ENCODE measurements at regions not wholly inside any gene's neighbourhood (a gene's known extent, or its start where the extent isn't known, plus 50 kb on each side); places are given as distances from the start of the nearest gene placed in this dataset.
"Not testable (repeated sequence)": the region's sequence is repeated elsewhere in the genome, so short reads cannot be mapped to it uniquely, and the experiment has no call there.

- no peak for DNase-seq
These were observed 154.2 kb upstream of the DAB2 start for GRCh38 chr5:39578887-39579497.

DNA sequence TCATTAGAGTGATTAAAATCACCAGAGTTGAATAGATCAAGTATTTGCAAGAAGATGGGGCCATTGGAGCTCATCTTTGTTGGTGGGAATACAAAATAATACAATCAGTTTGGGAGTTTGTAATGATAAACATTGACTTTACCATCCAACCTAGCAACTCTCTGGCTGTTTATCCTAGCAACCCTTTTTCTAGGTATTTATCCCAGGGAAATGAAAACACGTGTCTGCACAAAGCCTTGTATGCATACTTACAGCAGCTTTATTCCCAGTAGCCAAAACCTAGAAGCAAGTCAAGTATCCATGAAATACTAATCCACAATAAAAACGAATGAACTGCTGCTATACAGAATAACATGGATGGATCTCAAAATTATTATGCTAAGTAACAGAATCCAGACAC is 152.7 kb upstream of the DAB2 start:
- no peak for DNase-seq

DNA sequence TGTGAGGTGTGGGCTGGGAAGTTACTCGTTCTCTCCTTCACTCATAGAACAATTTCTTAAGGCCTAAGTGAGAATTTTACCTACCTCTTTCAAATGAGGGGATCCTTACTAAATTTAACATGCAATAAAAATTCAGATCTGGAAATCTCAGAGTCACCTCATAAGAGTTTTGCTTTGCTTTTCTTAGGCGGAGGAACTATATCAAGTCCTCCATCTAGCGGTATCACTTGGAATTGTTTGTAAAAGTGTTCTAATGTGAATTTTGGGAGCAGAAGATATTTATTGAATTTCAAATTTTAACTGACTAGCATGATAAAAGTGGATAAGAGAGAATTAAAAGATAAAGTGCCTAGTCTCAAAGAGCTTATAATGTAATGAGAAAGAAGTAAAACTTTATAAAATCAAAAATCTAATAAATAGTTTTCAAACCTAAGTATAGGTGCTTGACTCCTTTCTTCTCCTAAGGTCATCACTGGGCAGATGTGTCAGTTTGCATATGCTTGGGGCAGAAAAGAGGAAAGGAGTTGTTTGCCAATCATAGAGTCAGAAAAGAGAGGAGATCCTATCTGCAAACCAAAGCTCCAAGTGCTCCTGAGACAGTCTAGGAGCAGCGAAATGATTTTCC is 145.7 kb upstream of the DAB2 start:
- no peak for DNase-seq

DNA sequence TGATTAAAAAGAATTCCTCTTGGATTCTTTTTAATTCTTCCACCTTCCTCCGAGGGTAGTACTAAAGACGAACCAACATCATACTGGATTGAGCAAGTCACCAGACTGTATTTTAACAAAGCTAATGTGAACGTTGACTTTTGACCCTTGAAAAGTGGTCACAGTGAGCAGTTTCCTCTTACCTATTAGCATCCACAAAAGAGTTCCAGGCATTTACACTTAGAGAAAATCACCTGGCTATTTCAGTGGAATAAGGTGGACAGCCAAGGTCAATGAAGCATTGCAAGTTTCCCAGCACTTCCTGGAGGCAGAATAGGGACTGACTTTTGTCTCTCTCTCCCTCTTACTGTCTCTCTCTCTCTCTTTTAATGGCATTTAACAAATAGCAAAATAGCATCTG is 145.1 kb upstream of the DAB2 start:
- no peak for DNase-seq

DNA sequence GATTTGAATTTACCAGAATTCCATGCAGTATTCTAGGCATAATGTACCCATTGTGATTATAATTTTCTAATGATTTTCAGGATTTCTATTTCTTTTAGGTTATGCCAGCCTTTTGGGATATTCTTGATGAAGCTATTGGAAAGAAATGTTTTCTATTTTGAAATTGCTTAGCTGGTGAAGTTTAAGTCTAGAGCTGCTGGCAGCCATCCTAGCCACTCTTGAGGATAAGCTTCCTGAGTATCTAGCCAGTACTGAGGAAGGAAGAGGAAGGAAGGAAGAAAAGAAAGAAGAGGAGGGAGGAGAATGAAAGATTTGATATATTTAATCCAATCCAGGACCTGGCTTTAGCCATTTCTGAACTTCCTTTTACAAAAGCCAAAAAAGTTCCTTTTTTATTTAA is 142.1 kb upstream of the DAB2 start:
- no peak for DNase-seq

DNA sequence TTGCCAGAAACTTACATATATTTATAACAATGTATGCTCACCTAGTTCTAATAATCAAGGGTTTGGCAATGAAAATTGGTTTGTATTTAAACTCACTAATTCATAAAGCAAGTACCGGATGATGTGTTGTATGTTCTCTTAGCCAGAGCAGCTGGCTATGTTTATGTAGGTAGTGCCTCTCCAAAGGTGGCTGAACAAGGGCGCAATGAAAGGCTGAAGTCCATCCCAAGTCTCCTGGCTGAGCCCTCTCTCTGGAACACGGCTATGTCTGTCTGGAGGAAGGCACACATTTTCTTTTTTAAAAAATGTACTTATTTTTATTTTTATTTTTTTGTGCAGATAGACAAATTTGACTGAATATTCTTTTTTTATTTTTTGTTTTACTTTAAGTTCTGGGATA is 141.2 kb upstream of the DAB2 start:
- DNase-seq: no peak

DNA sequence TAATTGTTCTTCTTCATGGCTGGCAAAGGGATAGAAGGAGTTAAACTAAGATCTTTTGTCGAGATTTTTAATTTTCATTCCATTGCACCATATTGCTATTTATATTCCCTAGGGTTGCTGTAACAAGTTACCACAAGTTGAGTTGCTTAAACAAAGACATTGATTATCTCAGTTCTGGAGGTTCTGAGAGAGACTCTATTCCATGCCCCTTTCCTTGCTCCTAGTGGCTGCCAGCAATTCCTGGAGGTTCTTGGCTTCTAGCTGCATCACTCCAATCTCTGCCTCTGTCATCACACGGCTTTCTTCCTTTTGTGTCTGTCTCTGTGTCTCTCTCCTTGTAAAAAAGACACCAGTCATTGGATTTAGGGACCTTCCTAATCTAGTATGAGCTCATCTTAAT is 136.6 kb upstream of the DAB2 start:
- no peak for DNase-seq

DNA sequence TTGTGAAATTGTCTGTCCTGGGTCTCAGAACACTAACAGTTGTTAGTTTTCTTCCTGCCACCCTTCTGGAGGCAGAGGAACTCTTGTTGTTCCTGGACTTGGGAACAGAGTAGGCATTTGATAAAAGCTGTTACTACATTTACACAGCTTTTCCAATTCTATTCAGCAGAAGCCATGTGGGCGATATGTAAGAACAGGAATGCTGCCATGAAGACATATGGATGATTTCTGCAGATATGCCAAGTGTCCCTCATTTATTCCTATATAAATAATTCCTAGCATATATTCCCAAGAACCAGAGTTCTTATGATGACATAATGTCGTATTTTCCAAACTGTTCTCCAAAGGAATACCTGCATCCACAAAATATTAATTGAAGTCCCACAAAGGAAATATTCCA is 135.9 kb upstream of the DAB2 start:
- no peak for DNase-seq

DNA sequence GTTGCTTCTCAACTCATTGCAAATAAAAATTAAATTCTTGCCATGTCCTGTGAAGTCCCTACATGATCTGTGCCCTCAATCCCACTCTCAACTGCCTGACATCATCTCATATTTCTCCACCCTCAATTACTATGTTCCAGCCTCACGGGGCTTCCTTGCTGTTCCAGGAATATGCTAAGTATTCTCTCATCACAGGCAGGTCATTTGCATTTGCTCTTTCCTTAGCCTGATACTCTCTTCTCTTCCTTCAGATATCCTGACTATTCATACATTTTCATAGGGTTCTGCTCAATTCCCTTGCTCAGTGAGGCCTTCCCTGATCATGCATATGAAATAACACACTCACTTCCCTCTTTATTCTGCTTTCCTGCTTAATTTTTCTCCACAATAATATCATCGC is 135.1 kb upstream of the DAB2 start:
- no peak for DNase-seq

DNA sequence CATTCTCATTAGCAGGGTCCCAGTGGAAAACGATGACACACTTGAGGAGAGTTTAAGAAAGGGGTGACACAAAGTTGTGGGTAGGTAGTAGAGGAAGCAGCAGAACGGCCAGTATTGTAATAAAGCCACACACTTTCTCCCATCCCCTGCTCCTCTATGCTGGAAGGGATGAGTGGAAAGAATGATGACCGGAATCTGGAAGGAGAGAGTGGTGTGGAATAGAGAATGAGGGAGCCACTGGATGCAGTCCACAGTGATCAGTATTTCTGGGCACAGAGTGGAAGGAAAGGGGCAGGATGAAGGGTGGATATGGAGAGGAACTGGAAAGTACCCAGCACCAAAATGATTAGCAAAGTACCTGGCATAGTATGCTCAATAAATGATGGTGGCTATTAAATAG is 133.8 kb upstream of the DAB2 start:
- DNase-seq: no peak

GRCh38 chr5:39555788-39556187 is 131.0 kb upstream of the DAB2 start:
- DNase-seq: no peak

- no peak for DNase-seq
These were observed 122.9 kb upstream of the DAB2 start for GRCh38 chr5:39547553-39548154.

DNA sequence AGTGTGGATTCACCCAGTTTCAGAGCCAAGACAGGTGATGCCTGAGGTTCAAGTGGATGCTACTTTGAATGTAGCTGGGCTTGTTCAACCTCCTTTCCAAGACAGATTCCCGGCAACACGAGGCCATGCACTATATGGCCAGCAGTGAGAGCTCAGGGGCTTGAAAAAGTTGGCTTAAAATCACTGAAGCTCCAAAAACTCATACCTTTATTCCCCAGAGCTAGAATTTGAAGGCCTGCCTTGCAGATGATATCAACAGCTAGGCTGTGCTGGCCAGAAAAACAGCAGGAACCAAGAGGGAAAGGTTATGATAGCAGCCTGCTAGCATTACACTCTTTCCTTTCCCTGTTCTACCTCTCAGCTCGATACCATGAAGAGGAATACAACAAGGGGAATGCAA is 120.2 kb upstream of the DAB2 start:
- DNase-seq: no peak

GRCh38 chr5:39543335-39543734 is 118.6 kb upstream of the DAB2 start:
- DNase-seq: no peak

- DNase-seq: no peak
These were observed 117.9 kb upstream of the DAB2 start for GRCh38 chr5:39542511-39543285.

- DNase-seq: no peak
These were observed 117.1 kb upstream of the DAB2 start for GRCh38 chr5:39541920-39542319.

- no peak for DNase-seq
These were observed 114.7 kb upstream of the DAB2 start for GRCh38 chr5:39539470-39539869.

DNA sequence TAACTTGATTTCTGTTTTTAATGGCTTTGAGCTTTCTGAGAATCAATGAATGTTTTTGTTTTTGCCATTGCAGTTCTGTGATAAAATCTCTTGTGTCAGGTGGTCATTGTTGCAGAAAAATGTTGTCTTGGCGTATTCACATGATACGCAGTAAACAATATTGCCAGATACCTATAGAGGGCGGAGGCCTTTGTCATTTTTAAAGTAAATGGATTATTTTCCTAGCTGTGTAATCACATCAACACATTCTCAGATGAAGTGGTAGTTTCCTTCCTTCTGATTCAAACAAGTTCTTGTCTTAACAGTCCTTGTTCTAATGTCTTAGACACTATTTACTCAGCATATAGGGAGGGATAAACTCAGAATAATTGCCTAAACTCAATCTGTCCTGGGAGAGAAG is 109.9 kb upstream of the DAB2 start:
- no peak for DNase-seq

DNA sequence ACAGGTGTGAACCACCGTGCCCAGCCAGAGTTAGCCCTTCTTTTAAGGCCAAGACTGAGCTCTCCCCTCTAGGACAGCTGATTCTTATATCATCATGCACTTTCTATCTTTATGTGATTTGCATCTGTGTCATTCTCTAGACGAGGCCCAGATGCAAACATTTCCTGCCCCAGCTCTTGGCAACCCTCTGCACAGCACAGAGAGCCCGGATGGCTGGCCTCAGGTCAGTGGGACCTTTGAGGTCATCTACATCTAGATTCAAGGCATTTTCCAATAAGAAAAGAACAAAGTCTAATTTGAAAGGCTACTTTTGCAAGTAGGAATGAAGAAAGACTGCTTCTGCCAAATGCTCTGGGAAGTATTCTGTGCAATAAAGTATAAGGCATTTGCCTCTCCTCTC is 109.0 kb upstream of the DAB2 start:
- no peak for DNase-seq

GRCh38 chr5:39532511-39532910 is 107.7 kb upstream of the DAB2 start:
- no peak for DNase-seq

- DNase-seq: no peak
These were observed 106.5 kb upstream of the DAB2 start for GRCh38 chr5:39531306-39531705.

DNA sequence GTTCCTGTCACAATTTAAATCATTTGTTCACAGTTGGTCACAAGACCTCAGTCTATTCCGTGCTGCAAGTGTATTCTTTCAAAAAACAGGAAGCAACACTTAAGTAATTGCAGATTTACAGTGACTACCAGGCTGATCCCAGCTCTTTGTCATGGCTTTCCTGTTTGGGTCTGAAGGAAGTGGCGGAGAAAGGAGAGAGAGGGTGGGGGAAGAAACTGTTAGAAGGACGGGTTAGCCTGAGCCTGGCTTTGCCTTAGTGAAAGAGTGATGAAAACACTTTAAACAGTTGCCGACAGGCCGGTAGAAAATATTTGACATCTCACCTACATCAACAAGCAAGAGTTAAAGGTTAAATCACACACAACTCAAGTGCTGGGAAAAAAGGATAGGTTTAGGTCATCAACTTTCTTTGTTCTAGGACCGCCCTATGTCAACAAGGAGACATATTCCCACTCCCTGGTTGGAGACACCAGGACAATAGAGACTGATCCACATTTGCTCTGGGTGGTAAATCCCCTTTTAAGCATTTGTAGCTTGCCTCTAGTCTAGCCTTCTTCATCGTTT is 102.2 kb upstream of the DAB2 start:
- no peak for DNase-seq

DNA sequence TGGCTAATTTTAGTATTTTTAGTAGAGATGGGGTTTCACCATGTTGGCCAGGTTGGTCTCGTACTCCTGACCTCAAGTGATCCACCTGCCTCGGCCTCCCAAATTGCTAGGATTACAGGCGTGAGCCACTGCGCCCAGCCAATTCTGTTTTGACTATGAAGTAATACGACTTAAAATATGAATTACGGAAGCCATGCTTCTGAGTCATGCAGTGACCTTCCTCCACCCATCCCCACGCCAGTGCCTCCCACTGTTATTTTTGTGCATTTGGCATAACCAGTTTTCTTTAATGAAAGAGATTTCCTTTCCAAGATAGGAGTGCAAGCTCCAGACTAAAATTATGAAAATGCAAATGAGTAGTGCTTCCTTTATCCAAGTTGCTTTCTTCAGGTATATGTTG is 101.0 kb upstream of the DAB2 start:
- DNase-seq: not testable (repeated sequence)

GRCh38 chr5:39525271-39525670 is 100.5 kb upstream of the DAB2 start:
- DNase-seq: no peak

All from stimulated activated CD4-positive, alpha-beta T cell treated with anti-CD3 and anti-CD28 coated beads, Interleukin-4, amount 100 ng/mL, for 4 hours (primary cell).